ENCODE measurements at regions not wholly inside any gene's neighbourhood (a gene's known extent, or its start where the extent isn't known, plus 50 kb on each side); places are given as distances from the start of the nearest gene placed in this dataset.

- intact Hi-C loops (cut with DNase I) = no loop called here
- H3K36me3 ChIP-seq = no peaks in the 10 kb centered on the region
- H3K27ac ChIP-seq = no peak overlapping the region
- H3K4me1 ChIP-seq = peaks cover 5 to 14% (median 8%) of the 10 kb centered on the region in 3 donors
- TF ChIP-seq, protein P1, sequence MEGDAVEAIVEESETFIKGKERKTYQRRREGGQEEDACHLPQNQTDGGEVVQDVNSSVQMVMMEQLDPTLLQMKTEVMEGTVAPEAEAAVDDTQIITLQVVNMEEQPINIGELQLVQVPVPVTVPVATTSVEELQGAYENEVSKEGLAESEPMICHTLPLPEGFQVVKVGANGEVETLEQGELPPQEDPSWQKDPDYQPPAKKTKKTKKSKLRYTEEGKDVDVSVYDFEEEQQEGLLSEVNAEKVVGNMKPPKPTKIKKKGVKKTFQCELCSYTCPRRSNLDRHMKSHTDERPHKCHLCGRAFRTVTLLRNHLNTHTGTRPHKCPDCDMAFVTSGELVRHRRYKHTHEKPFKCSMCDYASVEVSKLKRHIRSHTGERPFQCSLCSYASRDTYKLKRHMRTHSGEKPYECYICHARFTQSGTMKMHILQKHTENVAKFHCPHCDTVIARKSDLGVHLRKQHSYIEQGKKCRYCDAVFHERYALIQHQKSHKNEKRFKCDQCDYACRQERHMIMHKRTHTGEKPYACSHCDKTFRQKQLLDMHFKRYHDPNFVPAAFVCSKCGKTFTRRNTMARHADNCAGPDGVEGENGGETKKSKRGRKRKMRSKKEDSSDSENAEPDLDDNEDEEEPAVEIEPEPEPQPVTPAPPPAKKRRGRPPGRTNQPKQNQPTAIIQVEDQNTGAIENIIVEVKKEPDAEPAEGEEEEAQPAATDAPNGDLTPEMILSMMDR (IDR thresholded peaks at IDR 0.05) = no peak
- DNase-seq (no peak), ATAC-seq (no peak), FAIRE-seq (peak; percentile 23)
- no peaks in the 10 kb centered on the region for H3K27me3 ChIP-seq
- H3K4me3 ChIP-seq = no peak overlapping the region
- no peaks in the 10 kb centered on the region for H3K9me3 ChIP-seq
- WGBS, 2 donors = 94% methylated on average over 3 of the region's 3 CpGs
Observed at GRCh38 chr9:79477241-79477840, 94.4 kb upstream of the TLE4 start.

DNA sequence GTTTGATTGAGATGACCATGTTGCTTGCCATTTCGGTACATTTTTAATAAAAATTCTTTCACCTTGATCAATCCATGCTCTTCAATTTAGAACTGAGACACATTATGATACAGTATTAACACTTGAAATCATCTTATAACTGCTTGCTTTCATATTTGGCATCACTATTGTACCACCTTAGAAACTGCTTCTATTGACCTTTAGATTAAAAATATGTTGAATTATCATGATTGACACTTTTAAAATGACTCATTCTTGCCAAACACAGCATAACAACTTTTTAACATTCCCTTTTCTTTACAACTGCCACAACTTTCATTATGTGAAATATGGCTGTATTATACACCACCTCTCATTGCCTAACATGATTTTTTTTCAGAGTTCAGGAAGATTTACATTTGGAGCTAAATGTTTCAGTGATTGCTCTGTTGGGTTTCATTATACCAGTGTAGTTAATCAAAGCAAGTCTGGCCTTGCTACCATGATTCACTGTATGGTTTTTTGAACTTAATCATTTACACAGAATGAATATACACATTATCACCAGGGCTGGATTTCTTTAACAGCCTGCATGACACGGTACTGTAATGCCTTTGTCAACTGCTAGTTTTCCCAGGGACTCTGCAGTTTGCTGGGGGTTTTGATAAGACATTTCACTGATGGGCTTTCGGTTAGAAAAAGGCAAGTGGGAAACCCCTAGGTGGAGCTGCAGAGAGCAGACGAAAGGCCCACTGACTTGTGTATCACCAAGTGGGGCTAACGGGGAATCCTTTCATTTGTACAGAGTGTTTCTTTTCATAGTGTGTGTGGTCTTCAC lies 93.6 kb upstream of the TLE4 start:
- H3K4me1 ChIP-seq = peaks cover 5 to 14% (median 8%) of the 10 kb centered on the region in 3 donors
- no peak overlapping the region for H3K4me3 ChIP-seq
- H3K9me3 ChIP-seq = no peaks in the 10 kb centered on the region
- H3K36me3 ChIP-seq = no peaks in the 10 kb centered on the region
- WGBS, 2 donors = 38 to 39% methylated on average over 5 of the region's 5 CpGs
- intact Hi-C loops (cut with DNase I) = no loop called here
- DNase-seq = peak in 3 of 6 donors; percentile 5 to 27 (median 15)
- TF ChIP-seq, protein P1 (IDR thresholded peaks at IDR 0.05) = no peak
- H3K27me3 ChIP-seq = no peaks in the 10 kb centered on the region
- H3K27ac ChIP-seq = no peak overlapping the region
- no peak for FAIRE-seq
- peak; percentile 21 to 93 (median 76) for ATAC-seq

DNA sequence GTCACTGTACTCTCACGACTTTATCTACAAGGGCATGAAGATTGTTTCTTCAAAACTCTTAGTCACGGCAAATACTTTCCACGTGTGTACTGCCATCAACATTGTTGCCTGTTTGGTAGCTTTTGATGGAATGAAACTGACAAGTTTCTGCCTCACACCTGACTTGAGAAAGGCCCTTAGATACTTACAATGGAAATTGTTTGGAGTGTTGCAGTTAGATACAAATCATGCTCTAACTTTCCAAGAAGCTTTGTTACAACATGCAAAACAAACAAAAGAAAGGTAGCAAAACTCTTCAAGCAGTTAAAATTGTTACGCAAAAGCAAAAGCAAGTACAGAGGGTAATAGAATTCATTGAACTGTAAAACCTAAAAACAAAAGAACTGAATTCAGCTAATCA lies 91.1 kb upstream of the TLE4 start:
- intact Hi-C loops (cut with DNase I) = no loop called here
- Histone ChIP-seq H3K27me3 (no peaks in the 10 kb centered on the region), H3K9me3 (no peaks in the 10 kb centered on the region), H3K27ac (no peak overlapping the region), H3K4me1 (peaks cover 5 to 26% (median 8%) of the 10 kb centered on the region in 3 donors), H3K4me3 (no peak overlapping the region), H3K36me3 (no peaks in the 10 kb centered on the region)
- TF ChIP-seq, protein P1 (IDR thresholded peaks at IDR 0.05) = no peak
- FAIRE-seq (no peak), ATAC-seq (no peak), DNase-seq (no peak)
- WGBS, 2 donors = 58 to 63% methylated on average over 4 of the region's 4 CpGs

- Histone ChIP-seq H3K4me3 (no peak overlapping the region), H3K36me3 (no peaks in the 10 kb centered on the region), H3K9me3 (no peaks in the 10 kb centered on the region), H3K27ac (no peak overlapping the region), H3K27me3 (no peaks in the 10 kb centered on the region), H3K4me1 (peaks cover 5 to 27% (median 8%) of the 10 kb centered on the region in 3 donors)
- FAIRE-seq = no peak
- ATAC-seq = no peak
- TF ChIP-seq, protein P1 (IDR thresholded peaks at IDR 0.05) = no peak
- intact Hi-C loops (cut with DNase I) = no loop called here
- WGBS, 2 donors = 85 to 87% methylated on average over 5 of the region's 5 CpGs
- no peak for DNase-seq
Observed at GRCh38 chr9:79481846-79482477, 89.8 kb upstream of the TLE4 start.

Measured in pancreas (tissue), 10 donors.